ENCODE measurements at regions not wholly inside any gene's neighbourhood (a gene's known extent, or its start where the extent isn't known, plus 50 kb on each side); places are given as distances from the start of the nearest gene placed in this dataset.

GRCh38 chr12:62207248-62207647 lies 53.0 kb upstream of the USP15 start:
- Mint-ChIP-seq H3K9me3 (peaks cover 15% of the 10 kb centered on the region), H3K4me1 (no peaks in the 10 kb centered on the region), H3K36me3 (ENCODE audit: low read depth) (peaks cover 6% of the 10 kb centered on the region), H3K27me3 (ENCODE audit: low read depth) (no peaks in the 10 kb centered on the region), H3K27ac (ENCODE audit: unreplicated experiment) (no peak overlapping the region), H3K4me3 (no peak overlapping the region)
- no peak for TF ChIP-seq CTCF (conservative IDR thresholded peaks at IDR 0.05)
- DNase-seq (ENCODE audit: low read depth, low spot score), result no peak
